ENCODE measurements at regions not wholly inside any gene's neighbourhood (a gene's known extent, or its start where the extent isn't known, plus 50 kb on each side); places are given as distances from the start of the nearest gene placed in this dataset.
"Not testable (repeated sequence)": the region's sequence is repeated elsewhere in the genome, so short reads cannot be mapped to it uniquely, and the experiment has no call there.

DNA sequence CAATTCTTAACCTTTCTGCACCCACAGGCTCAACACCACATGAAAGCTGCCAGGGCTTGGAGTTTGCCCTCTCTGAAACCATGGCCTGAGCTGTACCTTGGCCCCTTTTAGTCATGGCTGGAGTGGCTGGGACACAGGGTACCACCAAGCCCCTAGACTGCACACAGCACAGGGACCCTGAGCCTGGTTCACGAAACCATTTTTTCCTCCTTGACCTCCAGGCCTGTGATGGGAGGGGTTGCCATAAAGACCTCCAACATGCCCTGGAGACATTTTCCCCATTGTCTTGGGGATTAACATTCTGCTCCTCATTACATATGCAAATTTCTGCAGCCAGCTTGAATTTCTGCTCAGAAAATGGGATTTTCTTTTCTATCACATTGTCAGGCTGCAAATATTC lies 113.4 kb downstream of the XPNPEP1 start:
- in situ Hi-C loops (cut with MboI; ENCODE audit: low sequenced_read_pairs): not testable (repeated sequence)

- in situ Hi-C loops (cut with MboI; ENCODE audit: low sequenced_read_pairs): not testable (repeated sequence)
Measured at GRCh38 chr10:109801191-109801590, 122.1 kb downstream of the XPNPEP1 start.

GRCh38 chr10:109790647-109791046 lies 132.7 kb downstream of the XPNPEP1 start:
- in situ Hi-C loops (cut with MboI; ENCODE audit: low sequenced_read_pairs): no loop called here

- in situ Hi-C loops (cut with MboI; ENCODE audit: low sequenced_read_pairs): no loop called here
Measured at GRCh38 chr10:109784236-109784635, 139.1 kb downstream of the XPNPEP1 start.

DNA sequence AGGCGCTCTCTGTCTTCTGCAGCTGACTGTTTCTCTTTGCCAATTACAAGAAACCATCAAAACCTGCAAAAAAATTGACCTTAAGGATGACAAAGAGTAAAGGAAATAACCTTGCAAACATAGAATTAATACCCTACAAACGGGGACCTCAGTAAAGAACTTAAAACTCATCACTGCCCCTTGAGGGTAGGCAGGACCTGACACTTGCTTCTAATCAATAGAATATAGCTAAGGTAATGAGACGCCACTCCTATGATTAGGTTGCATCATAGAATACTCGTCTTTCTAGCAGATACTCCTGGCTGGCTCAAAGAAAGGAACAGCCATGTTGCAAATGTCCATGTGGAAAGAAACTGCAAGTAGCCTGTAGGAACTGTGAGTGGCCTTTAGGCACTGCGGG lies 140.0 kb downstream of the XPNPEP1 start:
- in situ Hi-C loops (cut with MboI; ENCODE audit: low sequenced_read_pairs): no loop called here

- in situ Hi-C loops (cut with MboI; ENCODE audit: low sequenced_read_pairs): no loop called here
Measured at GRCh38 chr10:109780997-109781396, 142.3 kb downstream of the XPNPEP1 start.

DNA sequence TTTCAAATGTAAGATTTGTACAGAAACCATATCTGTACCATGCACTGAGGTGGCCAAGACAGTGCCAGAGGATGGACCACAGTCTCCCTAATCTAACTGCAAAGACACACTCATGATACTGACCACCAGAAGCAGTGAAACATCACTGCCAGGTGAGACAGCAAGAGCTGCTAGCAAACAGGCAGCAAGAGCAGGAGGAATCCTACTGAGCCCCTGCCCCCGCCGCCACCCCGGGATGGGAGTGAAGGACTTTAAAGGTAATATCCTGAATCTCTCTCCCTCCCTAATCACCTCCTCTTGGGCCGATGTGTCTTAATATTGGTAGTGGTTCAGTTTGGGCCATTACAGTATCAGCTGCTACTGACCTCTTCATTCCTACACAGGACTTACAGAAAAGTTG lies 144.3 kb downstream of the XPNPEP1 start:
- in situ Hi-C loops (cut with MboI; ENCODE audit: low sequenced_read_pairs): no loop called here

DNA sequence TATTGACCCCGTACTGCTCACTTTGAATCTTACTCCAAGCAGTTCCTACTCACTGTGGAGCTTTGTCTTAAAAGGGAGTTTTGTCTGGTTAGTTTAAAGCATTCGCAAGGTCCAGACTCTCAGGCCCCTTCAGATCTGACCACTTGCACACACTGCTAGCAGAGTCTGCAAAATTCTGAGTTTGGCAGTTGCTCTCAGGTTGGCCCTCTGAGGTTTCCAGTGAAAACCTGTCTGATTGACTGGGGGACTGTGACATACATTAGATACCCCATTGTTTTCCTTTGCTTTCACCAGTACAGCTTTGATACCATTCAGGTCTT lies 149.2 kb downstream of the XPNPEP1 start:
- in situ Hi-C loops (cut with MboI; ENCODE audit: low sequenced_read_pairs): no loop called here

DNA sequence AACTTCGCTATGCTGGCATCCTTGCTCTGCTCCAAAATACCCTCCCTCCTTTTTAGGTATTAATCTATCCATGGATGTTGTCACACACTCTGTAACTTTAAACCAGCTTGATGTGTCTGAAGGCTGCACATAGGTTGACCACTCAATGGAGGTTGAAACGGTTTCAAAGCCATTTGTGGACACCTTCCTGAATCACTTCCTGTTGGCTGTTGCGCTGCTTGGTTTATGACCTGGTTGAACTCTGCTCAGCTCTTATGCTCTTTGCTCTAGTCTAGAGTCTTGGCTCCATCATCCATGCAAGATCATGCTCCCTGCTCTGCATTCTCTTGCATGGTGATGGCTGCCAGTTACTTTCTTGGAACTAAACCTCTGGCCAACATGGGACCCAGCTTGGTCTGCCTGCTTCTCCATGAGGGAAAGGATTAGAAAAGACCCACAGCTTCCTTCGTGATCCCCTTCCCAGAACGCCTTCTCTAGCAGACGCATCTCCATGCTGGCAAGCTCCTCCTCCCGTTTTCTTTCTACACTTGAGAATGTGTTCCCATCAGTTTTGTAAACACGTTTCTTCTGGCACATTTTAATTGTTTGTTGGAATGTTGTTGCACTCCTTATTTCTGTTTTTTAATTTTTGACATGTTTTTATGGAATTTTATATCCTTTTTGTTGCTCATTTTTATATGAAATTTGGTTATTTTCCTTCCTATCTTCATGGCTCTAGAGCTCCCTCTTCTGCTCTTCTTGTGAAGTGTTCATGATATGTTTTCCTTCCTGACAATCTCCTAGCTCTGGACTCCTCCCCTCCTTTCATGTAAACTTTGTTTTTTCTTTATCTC lies 149.8 kb downstream of the XPNPEP1 start:
- in situ Hi-C loops (cut with MboI; ENCODE audit: low sequenced_read_pairs): no loop called here

- in situ Hi-C loops (cut with MboI; ENCODE audit: low sequenced_read_pairs): no loop called here
Measured at GRCh38 chr10:109770663-109771062, 152.6 kb downstream of the XPNPEP1 start.

DNA sequence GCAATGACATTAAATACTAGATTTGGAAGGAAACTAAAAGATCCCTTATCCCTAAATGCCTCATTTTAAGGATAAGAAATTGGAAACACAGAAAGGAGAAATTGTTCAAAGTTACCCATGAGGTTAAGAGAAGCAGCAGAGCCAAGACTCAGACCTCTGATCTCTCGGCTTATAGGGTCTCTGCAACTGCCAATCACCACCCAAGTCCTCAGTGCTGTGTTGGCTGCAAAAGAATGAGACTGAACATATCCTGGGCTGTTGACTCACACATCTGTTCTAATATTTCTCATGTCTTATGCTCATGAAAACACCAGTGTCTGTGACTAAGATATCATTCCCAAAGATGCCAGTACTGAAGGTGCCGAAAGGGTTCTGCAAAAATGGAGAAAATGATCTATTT lies 153.3 kb downstream of the XPNPEP1 start:
- in situ Hi-C loops (cut with MboI; ENCODE audit: low sequenced_read_pairs): no loop called here

GRCh38 chr10:109765838-109766237 lies 157.5 kb downstream of the XPNPEP1 start:
- in situ Hi-C loops (cut with MboI; ENCODE audit: low sequenced_read_pairs): no loop called here

GRCh38 chr10:109762555-109762954 lies 160.8 kb downstream of the XPNPEP1 start:
- in situ Hi-C loops (cut with MboI; ENCODE audit: low sequenced_read_pairs): no loop called here

DNA sequence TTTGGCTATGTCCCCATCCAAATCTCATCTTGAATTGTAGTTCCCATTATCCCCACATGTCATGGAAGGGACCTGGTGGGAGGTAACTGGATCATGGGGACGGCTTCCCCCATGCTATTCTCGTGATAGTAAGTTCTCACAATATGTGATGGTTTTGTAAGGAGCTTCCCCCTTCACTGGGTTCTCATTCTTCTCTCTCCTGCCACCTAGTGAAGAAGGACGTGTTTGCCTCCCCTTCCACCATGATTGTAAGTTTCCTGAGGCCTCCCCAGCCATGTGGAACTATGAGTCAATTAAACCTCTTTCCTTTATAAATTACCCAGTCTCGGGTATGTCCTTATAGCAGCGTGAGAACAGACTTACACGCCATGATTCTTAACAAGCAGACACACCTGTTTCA lies 165.6 kb downstream of the XPNPEP1 start:
- in situ Hi-C loops (cut with MboI; ENCODE audit: low sequenced_read_pairs): not testable (repeated sequence)

DNA sequence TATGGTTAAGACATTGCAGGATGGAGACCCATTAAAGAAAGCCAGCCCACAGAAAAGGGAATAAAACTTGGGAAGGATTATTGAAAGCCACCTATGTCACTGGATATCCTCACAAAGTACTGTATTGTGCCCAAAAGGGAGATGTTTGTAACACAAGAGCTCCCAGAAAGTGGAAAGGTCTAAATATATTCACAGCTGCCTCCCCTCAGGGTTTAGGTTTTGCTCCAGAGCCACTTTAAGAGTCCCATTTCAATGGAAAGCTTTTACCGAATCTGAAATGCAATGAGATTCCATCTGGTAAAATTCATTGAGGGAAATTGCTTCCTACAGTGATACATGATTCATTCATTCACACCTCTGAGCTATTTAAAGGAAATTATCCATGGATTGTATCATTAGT lies 176.4 kb downstream of the XPNPEP1 start:
- in situ Hi-C loops (cut with MboI; ENCODE audit: low sequenced_read_pairs): no loop called here

GRCh38 chr10:109744020-109744419 lies 179.3 kb downstream of the XPNPEP1 start:
- in situ Hi-C loops (cut with MboI; ENCODE audit: low sequenced_read_pairs): no loop called here

DNA sequence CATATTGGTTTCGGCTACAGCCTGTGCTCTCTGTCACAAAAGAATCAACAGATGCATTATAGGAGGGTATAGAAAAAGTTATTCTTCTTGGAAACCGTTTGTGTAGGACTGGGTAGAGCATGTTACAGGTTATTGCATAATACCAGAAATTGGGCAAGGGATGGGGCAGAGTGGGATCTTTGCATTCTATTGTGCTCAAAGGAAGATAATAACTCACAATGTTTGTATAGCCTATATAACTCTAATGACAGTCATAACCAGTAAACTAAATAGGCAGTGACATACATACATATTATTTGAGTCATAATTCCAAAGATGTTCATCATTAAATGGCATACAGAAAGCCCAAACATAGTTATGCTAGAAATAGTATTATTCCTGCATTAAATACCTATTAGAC lies 179.7 kb downstream of the XPNPEP1 start:
- in situ Hi-C loops (cut with MboI; ENCODE audit: low sequenced_read_pairs): no loop called here

- in situ Hi-C loops (cut with MboI; ENCODE audit: low sequenced_read_pairs): no loop called here
Measured at GRCh38 chr10:109743146-109743545, 180.2 kb downstream of the XPNPEP1 start.

DNA sequence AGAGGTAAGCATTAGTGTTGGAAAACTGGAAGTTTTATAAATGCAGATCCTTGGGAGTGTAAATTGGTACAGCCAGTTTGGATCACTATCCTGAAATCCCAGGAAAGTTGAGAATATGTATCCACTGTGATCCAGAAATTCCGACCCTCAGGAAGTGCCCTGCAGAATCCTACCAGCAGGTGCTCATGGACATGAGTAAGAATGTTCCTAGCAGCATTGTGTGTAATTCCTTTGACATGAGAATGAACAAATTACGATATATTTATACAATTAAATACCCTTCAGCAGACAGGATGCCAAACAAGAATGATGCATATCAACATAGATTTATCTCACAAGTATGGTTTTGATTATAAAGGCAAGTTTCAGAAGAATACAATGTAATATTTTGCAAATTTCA lies 181.6 kb downstream of the XPNPEP1 start:
- in situ Hi-C loops (cut with MboI; ENCODE audit: low sequenced_read_pairs): no loop called here

DNA sequence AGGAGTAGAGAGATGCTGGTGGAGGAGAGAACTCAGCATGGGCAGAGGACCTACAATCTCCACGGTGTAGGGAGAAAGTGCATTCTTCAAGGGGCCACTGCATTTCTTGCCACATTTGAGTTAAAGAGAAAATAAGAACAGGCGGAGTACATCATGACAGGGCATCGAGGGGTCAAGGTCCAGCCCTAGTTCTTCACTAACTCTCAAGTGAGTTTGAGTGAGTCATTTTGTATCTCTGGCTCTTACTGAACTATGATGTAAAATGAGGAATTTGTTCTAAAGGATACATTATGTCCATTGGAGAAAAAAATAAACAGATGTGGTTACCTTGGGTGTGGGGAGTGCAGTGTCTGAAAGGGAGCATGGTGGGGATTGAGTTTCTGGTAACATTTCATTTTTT lies 182.9 kb downstream of the XPNPEP1 start:
- in situ Hi-C loops (cut with MboI; ENCODE audit: low sequenced_read_pairs): no loop called here

- in situ Hi-C loops (cut with MboI; ENCODE audit: low sequenced_read_pairs): no loop called here
Measured at GRCh38 chr10:109737626-109738025, 185.7 kb downstream of the XPNPEP1 start.

- in situ Hi-C loops (cut with MboI; ENCODE audit: low sequenced_read_pairs): no loop called here
Measured at GRCh38 chr10:109737009-109737408, 186.3 kb downstream of the XPNPEP1 start.

- in situ Hi-C loops (cut with MboI; ENCODE audit: low sequenced_read_pairs): no loop called here
Measured at GRCh38 chr10:109735776-109736175, 187.5 kb downstream of the XPNPEP1 start.
